Erythroblast (primary cell): ENCODE measurements at regions not wholly inside any gene's neighbourhood (a gene's known extent, or its start where the extent isn't known, plus 50 kb on each side); places are given as distances from the start of the nearest gene placed in this dataset.

ENCODE experiments used
- GATA1 ChIP-seq: IDR thresholded peaks from 2 replicates; pipeline ENCODE4 v1.6.1; 2011; ENCODE audit warnings: low read depth, mild to moderate bottlenecking, control low read depth, low read length, moderate library complexity
- POLR2A ChIP-seq: IDR thresholded peaks from 2 replicates; pipeline ENCODE4 v1.6.1; 2011; ENCODE audit warnings: mild to moderate bottlenecking, low read length

DNA sequence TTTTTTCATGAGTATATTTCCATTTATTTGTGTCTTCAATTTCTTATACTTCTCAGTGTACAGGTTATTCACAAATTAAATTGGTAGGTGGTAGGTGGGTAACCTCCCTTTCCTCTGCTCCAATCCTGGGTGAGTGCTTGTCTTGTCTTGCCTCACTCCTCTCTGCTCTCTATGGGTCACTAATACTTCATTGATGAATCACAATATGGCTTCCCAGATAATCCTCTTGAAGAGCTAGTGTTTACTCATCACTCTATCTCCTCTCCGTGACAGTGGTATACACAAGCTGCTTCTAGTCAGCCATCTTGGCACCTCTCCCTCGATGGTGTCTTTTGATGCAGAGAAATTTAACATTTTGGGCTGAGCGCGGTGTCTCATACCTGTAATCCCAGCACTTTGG lies 331.8 kb upstream of the NMUR2 start:
- TF ChIP-seq POLR2A (no peak), GATA1 (no peak)
